Upper lobe of left lung (tissue), 6 donors: ENCODE measurements at regions not wholly inside any gene's neighbourhood (a gene's known extent, or its start where the extent isn't known, plus 50 kb on each side); places are given as distances from the start of the nearest gene placed in this dataset.
"Not testable (repeated sequence)": the region's sequence is repeated elsewhere in the genome, so short reads cannot be mapped to it uniquely, and the experiment has no call there.

Source experiments
- ATAC-seq, 2 donors: fragments of 200-7000 bp; cut with Tn5 transposase; one replicate each; pipeline ENCODE4 v1.9.1; 2022; ENCODE audit warnings: mild to moderate bottlenecking in 2 of 2, moderate library complexity in 2 of 2; ENCODE audit not compliant: low FRiP score in 2 of 2
- DNase-seq, 2 donors: peaks; one replicate each; pipeline ENCODE4 v3.0.0-alpha.2; 2019 to 2020
- H3K27ac ChIP-seq, 4 donors: fragments of 200-600 bp; sonication (generic); one replicate each; pipeline ENCODE4 v1.5.1; 2016 to 2019
- H3K27me3 ChIP-seq, 4 donors: fragments of 200-600 bp; sonication (generic); one replicate each; pipeline ENCODE4 v1.5.1; 2017 to 2019
- H3K36me3 ChIP-seq, 4 donors: fragments of 200-600 bp; sonication (generic); one replicate each; pipeline ENCODE4 v1.5.1; 2016 to 2019
- H3K4me1 ChIP-seq, 4 donors: fragments of 200-600 bp; sonication (generic); one replicate each; pipeline ENCODE4 v1.5.1; 2018 to 2019
- H3K4me3 ChIP-seq, 4 donors: fragments of 200-600 bp; sonication (generic); one replicate each; pipeline ENCODE4 v1.5.1; 2017 to 2019; ENCODE audit warnings: mild to moderate bottlenecking in 2 of 4, moderate library complexity in 1 of 4
- H3K9me3 ChIP-seq, 4 donors: fragments of 200-600 bp; sonication (generic); one replicate each; pipeline ENCODE4 v1.5.1; 2018 to 2019
- CTCF ChIP-seq, 6 experiments: fragments of 450-650 bp in 4 of 6; fragments of 200-600 bp in 2 of 6; sonication (generic) in 2 of 6; IDR thresholded peaks; one replicate each; pipeline ENCODE4 v1.5.1; 2016 to 2019; ENCODE audit warnings: antibody characterized with exemption in 6 of 6
- EP300 ChIP-seq, 4 donors: sonication (generic); formaldehyde crosslinking; IDR thresholded peaks; one replicate each; pipeline ENCODE4 v1.5.1; 2017; ENCODE audit warnings: antibody characterized with exemption in 4 of 4, control low read depth in 2 of 4
- POLR2A ChIP-seq, 4 donors: fragments of 450-650 bp; IDR thresholded peaks; one replicate each; pipeline ENCODE4 v1.5.1; 2016 to 2017; ENCODE audit warnings: antibody characterized with exemption in 4 of 4, mild to moderate bottlenecking in 2 of 4
- POLR2AphosphoS5 ChIP-seq, 2 donors: sonication (generic); formaldehyde crosslinking; IDR thresholded peaks; one replicate each; pipeline ENCODE4 v1.5.1; 2017; ENCODE audit warnings: antibody characterized with exemption in 2 of 2
- WGBS, 2 donors: methylation state at CpG; one replicate each; pipeline ENCODE4 v1.1.5; 2017 to 2018; 5-methylcytosine and 5-hydroxymethylcytosine counted together
- donor health status: DM: no; HTN: no; CAD: no; lungs with moderate emphysema.
- donor health status: DM: no; HTN: yes; CAD: no; lungs with severe emphysema.

DNA sequence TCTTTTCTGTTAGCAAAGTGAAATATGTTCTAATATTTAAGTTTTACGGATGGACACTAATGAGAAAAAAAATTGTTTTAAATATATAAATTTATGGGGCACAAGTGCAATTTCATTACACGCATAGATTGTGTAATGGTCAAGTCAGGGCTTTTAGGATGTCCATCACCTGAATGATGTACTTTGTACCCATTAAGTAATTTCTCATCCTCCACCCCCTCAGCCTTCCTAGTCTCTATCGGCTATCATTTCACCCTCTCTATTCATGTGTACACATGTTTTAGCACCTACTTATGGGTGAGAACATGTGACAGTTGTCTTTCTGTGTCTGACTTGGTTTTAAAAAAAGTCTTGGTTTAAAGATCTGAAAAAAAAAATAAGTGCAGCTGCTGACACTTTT is 616.0 kb downstream of the IQCM start:
- no peak for ATAC-seq
- H3K36me3 ChIP-seq = no peaks in the 10 kb centered on the region
- TF ChIP-seq EP300 (IDR thresholded peaks at IDR 0.05) = no peak
- no peak for TF ChIP-seq POLR2AphosphoS5 (IDR thresholded peaks at IDR 0.05)
- H3K9me3 ChIP-seq = no peaks in the 10 kb centered on the region
- no peak overlapping the region for H3K27ac ChIP-seq
- 69 to 85% methylated on average over 3 of the region's 3 CpGs for WGBS, 2 donors
- no peaks in the 10 kb centered on the region for H3K27me3 ChIP-seq
- H3K4me3 ChIP-seq = no peak overlapping the region
- no peak for DNase-seq
- no peaks in the 10 kb centered on the region for H3K4me1 ChIP-seq

DNA sequence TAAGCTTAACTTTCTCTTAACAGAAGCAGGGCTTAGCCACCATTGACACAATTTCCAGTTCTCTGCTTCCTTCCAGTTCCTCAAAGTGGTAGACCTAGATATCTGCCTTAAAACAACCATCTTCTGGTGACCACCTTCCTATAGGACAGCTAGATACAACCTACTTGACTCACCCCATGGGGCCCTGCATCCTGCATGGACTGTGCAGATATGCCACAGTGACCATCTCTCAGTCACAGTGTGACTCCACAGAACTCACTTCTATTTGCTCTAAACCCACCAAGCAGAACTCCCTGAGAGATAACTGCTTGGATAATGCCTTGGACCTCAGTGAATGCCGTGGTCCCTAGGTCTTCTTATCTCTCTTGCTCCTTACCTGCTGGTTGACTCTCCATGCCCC is 621.6 kb downstream of the IQCM start:
- Histone ChIP-seq H3K9me3 (no peaks in the 10 kb centered on the region), H3K36me3 (no peaks in the 10 kb centered on the region), H3K27ac (no peak overlapping the region), H3K27me3 (no peaks in the 10 kb centered on the region), H3K4me3 (no peak overlapping the region), H3K4me1 (no peaks in the 10 kb centered on the region)
- TF ChIP-seq CTCF (IDR thresholded peaks at IDR 0.05) = no peak
- ATAC-seq (no peak), DNase-seq (no peak)
- WGBS, 2 donors = 82 to 94% methylated on average over 1 of the region's 1 CpG

GRCh38 chr4:149187726-149188125 is 627.9 kb downstream of the IQCM start:
- H3K27me3 ChIP-seq = no peaks in the 10 kb centered on the region
- no peak overlapping the region for H3K4me3 ChIP-seq
- H3K27ac ChIP-seq = no peak overlapping the region
- H3K9me3 ChIP-seq = no peaks in the 10 kb centered on the region
- no peaks in the 10 kb centered on the region for H3K4me1 ChIP-seq
- ATAC-seq (no peak), DNase-seq (no peak)
- TF ChIP-seq CTCF (IDR thresholded peaks at IDR 0.05) = no peak
- TF ChIP-seq POLR2AphosphoS5 (IDR thresholded peaks at IDR 0.05) = no peak
- TF ChIP-seq POLR2A (IDR thresholded peaks at IDR 0.05) = no peak
- no peak for TF ChIP-seq EP300 (IDR thresholded peaks at IDR 0.05)
- no peaks in the 10 kb centered on the region for H3K36me3 ChIP-seq

DNA sequence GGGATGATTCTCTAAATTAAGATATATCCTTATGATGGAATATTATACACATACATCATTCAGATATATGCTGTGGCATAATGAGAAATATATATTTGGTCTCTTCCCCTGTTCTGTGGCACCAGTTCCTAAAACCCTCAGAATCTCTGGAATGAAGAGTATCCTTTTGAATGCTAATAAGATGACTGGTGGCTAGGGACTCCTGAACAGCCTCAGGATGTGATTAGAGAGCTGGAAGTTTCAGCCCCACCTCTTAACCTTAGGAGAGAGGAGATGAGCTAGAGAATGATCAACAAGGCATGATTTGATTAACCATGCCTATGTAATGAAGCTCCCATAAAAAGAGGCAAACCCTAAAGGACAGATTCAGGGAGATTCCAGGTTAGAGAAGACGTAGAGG is 632.0 kb downstream of the IQCM start:
- Histone ChIP-seq H3K36me3 (no peaks in the 10 kb centered on the region), H3K4me1 (no peaks in the 10 kb centered on the region), H3K9me3 (no peaks in the 10 kb centered on the region), H3K4me3 (no peak overlapping the region), H3K27me3 (no peaks in the 10 kb centered on the region), H3K27ac (no peak overlapping the region)
- WGBS, 2 donors = 85 to 88% methylated on average over 1 of the region's 1 CpG
- DNase-seq (no peak), ATAC-seq (no peak)
- TF ChIP-seq POLR2A (IDR thresholded peaks at IDR 0.05) = no peak

DNA sequence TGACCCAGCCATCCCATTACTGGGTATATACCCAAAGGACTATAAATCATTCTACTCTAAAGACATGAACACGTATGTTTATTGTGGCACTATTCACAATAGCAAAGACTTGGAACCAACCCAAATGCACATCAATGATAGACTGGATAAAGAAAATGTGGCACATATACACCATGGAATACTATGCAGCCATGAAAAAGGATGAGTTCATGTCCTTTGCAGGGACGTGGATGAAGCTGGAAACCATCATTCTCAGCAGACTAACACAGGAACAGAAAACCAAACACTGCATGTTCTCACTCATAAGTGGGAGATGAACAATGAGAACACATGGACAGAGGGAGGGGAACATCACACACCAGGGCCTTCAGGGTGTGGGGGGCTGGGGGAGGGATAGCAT is 634.2 kb downstream of the IQCM start:
- H3K4me3 ChIP-seq, H3K27me3 ChIP-seq, H3K9me3 ChIP-seq, ATAC-seq, H3K36me3 ChIP-seq, H3K27ac ChIP-seq, H3K4me1 ChIP-seq, DNase-seq: not testable (repeated sequence)
- WGBS, 2 donors = 72 to 83% methylated on average over 2 of the region's 2 CpGs

DNA sequence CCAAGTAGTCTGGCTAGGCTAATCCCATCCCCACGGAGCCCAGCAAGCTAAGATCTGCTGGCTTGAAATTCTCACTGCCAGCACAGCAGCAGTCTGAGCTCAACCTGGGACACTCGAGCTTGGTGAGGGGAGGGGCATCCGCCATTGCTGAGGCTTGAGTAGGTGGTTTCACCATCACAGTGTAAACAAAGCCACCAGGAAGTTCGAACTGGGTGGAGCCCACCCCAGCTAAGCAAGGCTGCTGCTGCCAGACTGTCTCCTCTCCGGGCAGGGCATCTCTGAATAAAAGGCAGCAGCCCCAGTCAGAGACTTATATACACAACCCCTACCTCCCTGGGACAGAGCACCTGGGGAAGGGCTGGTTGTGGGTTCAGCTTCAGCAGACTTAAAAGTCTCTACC is 639.6 kb downstream of the IQCM start:
- no peak overlapping the region for H3K27ac ChIP-seq
- no peak for TF ChIP-seq CTCF (IDR thresholded peaks at IDR 0.05)
- TF ChIP-seq EP300 (IDR thresholded peaks at IDR 0.05) = peak in 1 of 4 donors; percentile 19
- H3K9me3 ChIP-seq = no peaks in the 10 kb centered on the region
- H3K27me3 ChIP-seq = no peaks in the 10 kb centered on the region
- H3K36me3 ChIP-seq = no peaks in the 10 kb centered on the region
- DNase-seq (peak in 1 of 2 donors; percentile 86), ATAC-seq (peak in 1 of 2 donors; percentile 62)
- H3K4me1 ChIP-seq = no peaks in the 10 kb centered on the region
- no peak overlapping the region for H3K4me3 ChIP-seq
- whole genome bisulfite sequencing, 2 donors = 17 to 53% methylated on average over 2 to 5 of the region's 5 CpGs

DNA sequence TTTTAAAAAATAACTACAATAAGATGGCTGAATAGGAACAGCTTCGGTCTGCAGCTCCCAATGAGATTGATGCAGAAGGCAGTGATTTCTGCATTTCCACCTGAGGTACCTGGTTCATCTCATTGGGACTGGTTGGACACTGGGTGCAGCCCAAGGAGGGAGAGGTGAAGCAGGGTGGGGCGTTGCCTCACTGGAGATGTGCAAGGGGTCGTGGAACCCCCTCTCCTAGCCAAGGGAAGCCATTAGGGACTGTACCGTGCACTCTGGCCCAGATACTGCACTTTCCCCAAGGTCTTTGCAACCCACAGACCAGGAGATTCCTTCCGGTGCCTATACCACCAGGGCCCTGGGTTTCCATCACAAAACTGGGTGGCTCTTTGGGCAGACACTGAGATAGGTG is 640.1 kb downstream of the IQCM start:
- Histone ChIP-seq H3K9me3 (no peaks in the 10 kb centered on the region), H3K27ac (no peak overlapping the region), H3K4me1 (no peaks in the 10 kb centered on the region), H3K4me3 (no peak overlapping the region), H3K36me3 (no peaks in the 10 kb centered on the region), H3K27me3 (no peaks in the 10 kb centered on the region)
- no peak for TF ChIP-seq EP300 (IDR thresholded peaks at IDR 0.05)
- DNase-seq (no peak), ATAC-seq (no peak)
- 75 to 87% methylated on average over 5 of the region's 5 CpGs for WGBS, 2 donors
